Hypothalamus (tissue), 51 donors: ENCODE measurements at regions not wholly inside any gene's neighbourhood (a gene's known extent, or its start where the extent isn't known, plus 50 kb on each side); places are given as distances from the start of the nearest gene placed in this dataset.
"Not testable (repeated sequence)": the region's sequence is repeated elsewhere in the genome, so short reads cannot be mapped to it uniquely, and the experiment has no call there.

Experiments
- DNase-seq, 51 donors: peaks; one replicate each; lab custom pipeline; 2025; lab: John Stamatoyannopoulos, UW

DNA sequence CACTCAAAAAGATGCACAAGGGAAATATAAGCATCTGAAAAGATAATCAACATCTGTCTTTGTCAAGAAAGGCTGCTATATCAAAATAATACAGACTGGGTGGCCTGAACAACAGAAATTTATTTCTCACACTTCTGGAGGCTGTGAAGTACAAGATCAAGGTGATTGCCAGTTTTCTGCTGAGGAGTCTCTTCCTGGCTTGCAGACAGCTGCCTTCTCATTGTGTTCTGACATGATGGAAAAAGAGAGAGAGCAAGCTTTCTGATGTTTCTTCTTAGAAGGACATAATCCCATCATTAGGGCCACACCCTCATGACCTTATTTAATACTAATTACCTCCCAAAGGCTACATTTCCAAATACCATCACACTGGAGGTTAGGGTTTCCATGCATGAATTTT, 1573.3 kb downstream of the SI start:
- DNase-seq: no peak

DNA sequence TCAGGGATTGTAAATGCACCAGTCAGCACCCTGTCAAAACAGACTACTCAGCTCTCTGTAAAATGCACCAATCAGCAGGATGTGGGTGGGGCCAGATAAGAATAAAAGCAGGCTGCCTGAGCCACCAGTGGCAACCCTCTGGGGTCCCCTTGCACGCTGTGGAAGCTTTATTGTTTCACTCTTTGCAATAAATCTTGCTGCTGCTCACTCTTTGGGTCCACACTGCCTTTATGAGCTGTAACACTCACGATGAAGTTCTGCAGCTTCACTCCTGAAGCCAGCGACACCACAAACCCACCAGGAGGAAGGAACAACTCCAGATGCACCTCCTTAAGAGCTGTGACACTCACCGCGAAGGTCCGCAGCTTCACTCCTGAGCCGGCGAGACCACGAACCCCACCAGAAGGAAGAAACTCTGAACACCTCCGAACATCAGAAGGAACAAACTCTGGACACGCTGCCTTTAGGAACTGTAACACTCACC, 1578.5 kb downstream of the SI start:
- DNase-seq: not testable (repeated sequence)

DNA sequence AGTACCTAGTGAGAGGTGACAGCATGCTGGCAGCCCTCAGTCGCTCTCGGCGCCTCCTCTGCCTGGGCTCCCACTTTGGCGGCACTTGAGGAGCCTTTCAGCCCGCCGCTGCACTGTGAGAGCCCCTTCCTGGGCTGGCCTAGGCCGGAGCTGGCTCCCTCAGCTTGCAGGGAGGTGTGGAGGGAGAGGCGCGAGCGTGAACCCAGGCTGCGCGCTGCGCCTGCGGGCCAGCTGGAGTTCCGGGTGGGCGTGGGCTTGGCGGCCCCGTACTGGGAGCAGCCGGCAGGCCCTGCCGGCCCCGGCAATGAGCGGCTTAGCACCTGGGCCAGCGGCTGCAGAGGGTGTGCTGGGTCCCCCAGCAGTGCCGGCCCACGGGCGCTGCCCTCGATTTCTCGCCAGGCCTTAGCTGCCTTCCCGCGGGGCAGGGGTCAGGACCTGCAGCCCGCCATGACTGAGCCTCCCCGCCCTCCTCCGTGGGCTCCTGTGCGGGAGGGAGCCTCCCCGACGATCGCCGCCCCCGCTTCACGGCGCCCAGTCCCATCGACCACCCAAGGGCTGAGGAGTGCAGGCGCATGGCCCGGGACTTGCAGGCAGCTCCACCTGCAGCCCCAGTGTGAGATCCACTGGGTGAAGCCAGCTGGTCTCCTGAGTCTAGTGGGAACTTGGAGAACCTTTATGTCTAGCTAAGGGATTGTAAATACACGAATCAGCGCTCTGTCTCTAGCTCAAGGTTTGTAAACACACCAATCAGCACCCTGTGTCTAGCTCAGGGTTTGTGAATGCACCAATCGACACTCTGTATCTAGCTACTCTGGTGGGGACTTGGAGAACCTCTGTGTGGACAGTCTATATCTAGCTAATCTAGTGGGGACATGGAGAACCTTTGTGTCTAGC, 1579.2 kb downstream of the SI start:
- DNase-seq: not testable (repeated sequence)

GRCh38 chr3:163491714-163492113, 1586.6 kb downstream of the SI start:
- no peak for DNase-seq

DNA sequence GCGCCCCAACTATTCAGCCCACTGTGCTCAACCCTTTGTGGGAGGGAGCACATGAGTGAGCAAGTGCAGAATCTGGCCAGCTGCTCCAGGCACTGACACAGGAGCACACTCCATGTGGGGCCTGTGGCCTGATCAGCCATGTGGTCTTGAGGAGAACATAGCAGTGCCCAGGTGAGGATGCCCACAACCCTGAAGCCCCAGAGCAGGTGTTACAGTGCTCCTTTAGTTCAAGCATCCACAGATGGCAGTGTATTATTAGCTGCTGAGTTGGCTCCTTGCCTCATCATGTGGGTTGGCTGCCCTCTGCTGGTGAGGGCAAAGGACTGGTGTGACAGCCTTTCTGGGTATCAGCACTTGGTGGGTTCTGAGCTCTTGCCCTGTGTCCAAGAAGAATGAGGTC, 1588.2 kb downstream of the SI start:
- peak in 2 of 51 donors; percentile 0 to 41 for DNase-seq

GRCh38 chr3:163482695-163483094, 1595.6 kb downstream of the SI start:
- no peak for DNase-seq

GRCh38 chr3:163481738-163482137, 1596.6 kb downstream of the SI start:
- no peak for DNase-seq

DNA sequence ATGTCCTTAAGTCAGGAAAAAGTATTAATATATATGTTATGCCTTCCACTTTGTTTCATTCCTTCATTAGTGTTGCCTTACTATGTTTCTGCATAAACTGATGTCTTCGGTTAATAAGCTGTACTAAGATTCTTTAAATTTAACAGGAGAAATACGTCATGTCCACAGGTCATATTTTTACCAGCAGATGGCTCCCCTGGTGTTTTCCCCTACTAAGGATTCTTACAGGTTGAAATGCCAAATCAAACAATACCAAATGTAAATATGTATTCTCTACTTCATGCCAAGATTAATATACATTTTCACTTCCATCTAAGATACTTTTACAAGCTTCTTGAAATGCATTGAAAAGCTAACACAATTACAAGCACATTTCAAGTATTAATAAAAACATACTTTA, 1602.1 kb downstream of the SI start:
- no peak for DNase-seq

- DNase-seq: no peak
Observed at GRCh38 chr3:163474766-163475165, 1603.5 kb downstream of the SI start.

DNA sequence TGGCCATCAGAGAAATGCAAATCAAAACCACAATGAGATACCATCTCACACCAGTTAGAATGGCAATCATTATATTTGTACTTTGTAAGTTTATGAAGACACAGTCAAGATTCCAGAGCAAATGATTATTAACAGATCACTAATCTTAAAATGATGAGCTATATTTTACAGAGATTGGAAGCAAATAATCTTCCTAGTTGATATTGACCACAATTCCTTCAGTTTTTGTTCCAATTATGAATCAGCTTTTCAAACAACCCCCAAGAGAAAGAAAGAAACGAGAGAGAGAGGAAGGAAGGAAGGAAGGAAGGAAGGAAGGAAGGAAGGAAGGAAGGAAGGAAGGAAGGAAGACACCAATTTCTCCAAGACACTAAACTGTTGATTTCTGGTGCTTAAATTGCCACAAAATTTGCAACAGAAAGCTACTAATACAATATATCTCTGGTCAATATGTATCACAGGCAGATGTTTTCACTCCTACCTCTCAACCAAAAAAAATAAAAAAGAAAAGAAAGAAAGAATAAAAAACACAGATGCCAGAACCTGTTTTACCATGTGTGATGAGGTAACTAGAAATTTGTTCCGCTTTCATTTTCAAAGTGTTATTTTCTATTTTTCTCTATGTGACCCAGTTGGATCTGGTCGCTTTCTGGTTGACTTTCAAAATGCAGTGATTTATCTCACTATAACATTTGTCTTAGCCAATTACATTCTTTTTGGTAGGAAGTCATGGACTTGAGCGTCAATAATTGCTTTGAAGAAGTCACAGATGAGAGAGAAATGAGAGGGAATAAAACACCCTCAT, 1609.6 kb downstream of the SI start:
- DNase-seq: no peak

DNA sequence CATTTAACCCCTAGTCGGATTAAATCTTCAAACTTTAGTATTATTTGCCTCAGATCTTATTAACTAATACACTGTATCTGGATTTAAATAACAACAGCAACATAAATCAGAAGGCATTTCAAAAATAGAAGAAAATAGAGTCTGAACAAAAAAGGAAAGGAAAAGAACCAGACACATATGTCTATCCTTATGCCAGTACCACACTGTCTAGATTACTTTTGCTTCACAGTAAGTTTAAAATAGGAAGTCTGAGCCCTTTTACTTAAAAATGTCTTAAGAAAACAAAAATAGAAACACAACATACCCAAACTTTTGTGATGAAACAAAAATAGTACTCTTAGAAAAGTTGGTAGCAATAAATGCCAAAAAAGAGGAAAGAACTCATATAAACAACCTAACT, 1615.8 kb downstream of the SI start:
- no peak for DNase-seq

DNA sequence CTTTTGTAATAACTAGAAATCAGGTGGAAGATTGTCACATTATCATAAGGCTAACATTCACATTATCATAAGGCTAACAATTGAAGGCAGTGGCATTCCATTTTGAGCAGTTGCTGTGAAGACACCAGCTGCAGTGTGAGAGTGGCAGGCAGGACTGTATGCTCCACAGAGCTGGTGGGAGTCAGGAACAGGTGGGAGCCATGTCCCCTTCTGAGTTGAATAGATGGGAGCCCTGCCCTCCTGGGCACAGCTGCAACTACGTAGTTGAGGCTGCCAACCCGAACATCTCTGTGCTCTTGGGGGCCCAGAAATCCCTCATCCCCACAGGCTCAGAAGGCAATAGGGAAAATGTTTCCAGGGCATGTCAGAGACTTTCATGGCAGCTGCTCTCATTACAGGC, 1627.6 kb downstream of the SI start:
- DNase-seq: no peak

GRCh38 chr3:163438760-163439159, 1639.5 kb downstream of the SI start:
- no peak for DNase-seq

GRCh38 chr3:163422671-163423070, 1655.6 kb downstream of the SI start:
- no peak for DNase-seq

GRCh38 chr3:163391407-163392181, 1686.7 kb downstream of the SI start:
- DNase-seq: no peak

GRCh38 chr3:163384383-163384782, 1693.9 kb downstream of the SI start:
- no peak for DNase-seq

GRCh38 chr3:163382183-163382582, 1696.1 kb downstream of the SI start:
- DNase-seq: no peak

DNA sequence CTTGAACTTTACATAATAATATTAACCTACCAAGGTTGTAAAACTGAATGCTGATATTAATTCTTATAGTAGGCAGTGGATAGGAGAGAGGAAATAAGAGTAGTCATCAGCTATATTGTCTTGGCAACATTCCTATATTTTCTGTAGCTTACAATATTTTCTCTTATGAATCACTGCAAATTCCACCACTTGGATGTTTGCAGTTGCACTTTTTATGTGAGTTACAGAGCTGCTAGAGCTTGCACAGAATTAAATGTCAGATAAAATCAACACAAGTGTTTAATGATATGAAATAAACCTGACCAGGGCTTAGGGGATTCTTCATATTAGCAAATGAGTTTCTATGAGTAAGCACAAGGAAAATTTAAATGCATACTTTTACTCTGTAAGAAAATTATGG, 1710.1 kb downstream of the SI start:
- DNase-seq: no peak

- DNase-seq: no peak
Observed at GRCh38 chr3:163364717-163365116, 1713.6 kb downstream of the SI start.

- DNase-seq: no peak
Observed at GRCh38 chr3:163362151-163362550, 1716.1 kb downstream of the SI start.

DNA sequence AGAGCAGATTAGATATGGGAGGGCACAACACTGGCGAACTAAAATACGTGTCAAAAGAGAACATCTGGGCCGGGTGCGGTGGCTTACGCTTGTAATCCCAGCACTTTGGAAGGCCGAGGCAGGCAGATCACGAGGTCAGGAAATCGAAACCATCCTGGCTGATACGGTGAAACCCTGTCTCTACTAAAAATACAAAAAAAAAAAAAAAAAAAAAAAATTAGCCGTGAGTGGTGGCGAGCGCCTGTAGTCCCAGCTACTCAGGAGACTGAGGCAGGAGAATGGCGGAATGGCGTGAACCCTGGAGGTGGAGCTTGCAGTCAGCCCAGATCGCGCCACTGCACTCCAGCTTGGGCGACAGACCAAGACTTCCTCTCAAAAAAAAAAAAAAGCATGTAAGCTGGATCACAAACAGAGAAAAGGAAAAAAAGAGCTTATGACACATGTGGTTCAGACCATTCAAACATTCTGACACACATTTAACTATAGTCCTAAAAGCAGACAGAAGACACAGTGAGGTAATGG, 1716.9 kb downstream of the SI start:
- DNase-seq: not testable (repeated sequence)
